ENCODE measurements at regions not wholly inside any gene's neighbourhood (a gene's known extent, or its start where the extent isn't known, plus 50 kb on each side); places are given as distances from the start of the nearest gene placed in this dataset.

- TF ChIP-seq, protein P1, sequence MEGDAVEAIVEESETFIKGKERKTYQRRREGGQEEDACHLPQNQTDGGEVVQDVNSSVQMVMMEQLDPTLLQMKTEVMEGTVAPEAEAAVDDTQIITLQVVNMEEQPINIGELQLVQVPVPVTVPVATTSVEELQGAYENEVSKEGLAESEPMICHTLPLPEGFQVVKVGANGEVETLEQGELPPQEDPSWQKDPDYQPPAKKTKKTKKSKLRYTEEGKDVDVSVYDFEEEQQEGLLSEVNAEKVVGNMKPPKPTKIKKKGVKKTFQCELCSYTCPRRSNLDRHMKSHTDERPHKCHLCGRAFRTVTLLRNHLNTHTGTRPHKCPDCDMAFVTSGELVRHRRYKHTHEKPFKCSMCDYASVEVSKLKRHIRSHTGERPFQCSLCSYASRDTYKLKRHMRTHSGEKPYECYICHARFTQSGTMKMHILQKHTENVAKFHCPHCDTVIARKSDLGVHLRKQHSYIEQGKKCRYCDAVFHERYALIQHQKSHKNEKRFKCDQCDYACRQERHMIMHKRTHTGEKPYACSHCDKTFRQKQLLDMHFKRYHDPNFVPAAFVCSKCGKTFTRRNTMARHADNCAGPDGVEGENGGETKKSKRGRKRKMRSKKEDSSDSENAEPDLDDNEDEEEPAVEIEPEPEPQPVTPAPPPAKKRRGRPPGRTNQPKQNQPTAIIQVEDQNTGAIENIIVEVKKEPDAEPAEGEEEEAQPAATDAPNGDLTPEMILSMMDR (IDR thresholded peaks at IDR 0.05) = no peak
- TF ChIP-seq EP300 (IDR thresholded peaks at IDR 0.05) (no peak), POLR2AphosphoS5 (IDR thresholded peaks at IDR 0.05) (no peak)
These were observed 67.8 kb upstream of the UXS1 start for GRCh38 chr2:106261871-106262321.
